OCI-LY7 (cell line): ENCODE measurements at regions not wholly inside any gene's neighbourhood (a gene's known extent, or its start where the extent isn't known, plus 50 kb on each side); places are given as distances from the start of the nearest gene placed in this dataset.
"Not testable (repeated sequence)": the region's sequence is repeated elsewhere in the genome, so short reads cannot be mapped to it uniquely, and the experiment has no call there.

ENCODE experiments used
- BruUV-seq: library from RNA; stranded (reverse); fragments of 400-500 nt; replicated peaks from 2 replicates; lab custom pipeline; 2021; lab: Mats Ljungman, UMichigan
- CTCF ChIA-PET: fragments of 300-600 bp; sonication (Branson Sonifier 250); formaldehyde crosslinking; loops from one replicate; lab custom pipeline; 2022; ENCODE audit warnings: antibody characterized with exemption; ENCODE audit not compliant: unreplicated experiment; lab: Charles Lee
- POLR2A ChIA-PET: fragments of 300-600 bp; sonication (Branson Sonifier 250); formaldehyde crosslinking; loops from one replicate; lab custom pipeline; 2022; ENCODE audit warnings: antibody characterized with exemption; lab: Charles Lee
- DNase-seq: peaks from one replicate; pipeline ENCODE4 v3.0.0-alpha.2; 2015; ENCODE audit warnings: low spot score
- H2AFZ ChIP-seq: fragments of 200-600 bp; sonication (generic), shearing (Covaris generic); 2 replicates; pipeline ENCODE4 v1.6.1; 2014; ENCODE audit warnings: mild to moderate bottlenecking, antibody characterized with exemption, low read length, moderate library complexity
- H3K27ac ChIP-seq: fragments of 200-600 bp; sonication (generic); 2 replicates; pipeline ENCODE4 v1.5.1; 2014; ENCODE audit warnings: mixed run types, low read depth, mild to moderate bottlenecking, moderate library complexity, low read length, inconsistent platforms; ENCODE audit not compliant: poor library complexity, severe bottlenecking
- H3K36me3 ChIP-seq: fragments of 200-600 bp; sonication (generic); 2 replicates; pipeline ENCODE4 v1.6.1; 2014; ENCODE audit warnings: mild to moderate bottlenecking, antibody characterized with exemption, low read length, moderate library complexity, mixed read lengths; ENCODE audit not compliant: insufficient read depth
- H3K4me1 ChIP-seq: fragments of 200-600 bp; sonication (generic); 2 replicates; pipeline ENCODE4 v1.5.1; 2014; ENCODE audit warnings: mild to moderate bottlenecking, low read length; ENCODE audit not compliant: insufficient read depth, poor library complexity, severe bottlenecking
- H3K4me2 ChIP-seq: fragments of 200-600 bp; sonication (generic); 2 replicates; pipeline ENCODE4 v1.6.1; 2014; ENCODE audit warnings: mild to moderate bottlenecking, low read length
- H3K4me3 ChIP-seq: fragments of 200-600 bp; sonication (generic); 2 replicates; pipeline ENCODE4 v1.5.1; 2014; ENCODE audit warnings: mild to moderate bottlenecking, low read depth, low read length; ENCODE audit not compliant: poor library complexity, severe bottlenecking
- H3K79me2 ChIP-seq: fragments of 200-600 bp; sonication (generic); 2 replicates; pipeline ENCODE4 v1.6.1; 2016; ENCODE audit warnings: low read depth, mild to moderate bottlenecking, low read length, moderate library complexity, mixed read lengths; ENCODE audit not compliant: insufficient read depth
- H3K9me2 ChIP-seq: fragments of 200-600 bp; sonication (generic); 2 replicates; pipeline ENCODE4 v1.6.1; 2016; ENCODE audit warnings: mild to moderate bottlenecking, low read length, mixed read lengths; ENCODE audit not compliant: insufficient read depth
- H3K9me3 ChIP-seq: fragments of 200-600 bp; sonication (generic); 2 replicates; pipeline ENCODE4 v1.6.1; 2014; ENCODE audit warnings: mild to moderate bottlenecking, mixed run types, low read length, mixed read lengths
- H4K20me1 ChIP-seq: fragments of 200-600 bp; sonication (generic); 2 replicates; pipeline ENCODE4 v1.6.1; 2014; ENCODE audit warnings: mild to moderate bottlenecking, antibody characterized with exemption, low read length, moderate library complexity, mixed read lengths; ENCODE audit not compliant: insufficient read depth
- CTCF ChIP-seq: fragments of 200-600 bp; sonication (generic); conservative IDR thresholded peaks from 2 replicates; pipeline ENCODE4 v1.5.1; 2014; ENCODE audit warnings: mild to moderate bottlenecking, antibody characterized with exemption, low read length, moderate library complexity, mixed read lengths
- EZH2phosphoT487 ChIP-seq: fragments of 200-600 bp; sonication (generic); IDR thresholded peaks from 2 replicates; pipeline ENCODE4 v1.6.1; 2018; ENCODE audit warnings: low read depth, borderline replicate concordance, mild to moderate bottlenecking, mixed run types, antibody characterized with exemption, low read length, moderate library complexity, mixed read lengths
- intact Hi-C: fragments of 100-400 bp; cut with micrococcal nuclease; formaldehyde crosslinking; loops from one replicate; pipeline ENCODE4 v1.10.0; 2022; ENCODE audit not compliant: unreplicated experiment

DNA sequence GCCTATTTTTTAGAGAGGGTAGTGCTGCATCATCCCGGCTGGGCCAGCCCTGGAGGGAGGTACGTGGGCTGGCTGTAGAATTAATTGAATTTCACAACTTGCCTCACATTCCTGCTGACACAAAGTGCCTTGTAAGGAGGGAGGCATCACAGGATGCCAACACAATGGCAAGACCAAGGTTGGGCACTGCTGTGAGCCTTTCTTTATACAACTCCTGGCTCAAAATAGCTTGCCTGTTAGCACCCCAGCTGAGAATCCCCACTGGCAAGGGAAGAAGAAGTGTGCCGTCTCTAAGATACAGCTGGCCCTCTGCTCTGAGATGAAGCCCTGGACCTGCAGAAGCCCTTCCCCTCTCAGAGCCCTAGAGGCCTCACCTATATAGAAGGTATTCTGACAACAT lies 873.9 kb downstream of the GRID1 start:
- Histone ChIP-seq H3K4me1 (no peaks in the 10 kb centered on the region), H3K79me2 (no peaks in the 10 kb centered on the region), H4K20me1 (no peaks in the 10 kb centered on the region), H3K4me2 (no peak overlapping the region), H3K9me2 (no peaks in the 10 kb centered on the region), H3K27ac (no peak overlapping the region), H2AFZ (no peak overlapping the region), H3K9me3 (no peaks in the 10 kb centered on the region), H3K36me3 (no peaks in the 10 kb centered on the region), H3K4me3 (no peak overlapping the region)
- intact Hi-C loops = no loop called here
- DNase-seq = no peak
- BruUV-seq = no TSS peak
- CTCF ChIA-PET = no interaction called here
- TF ChIP-seq EZH2phosphoT487 (no peak), CTCF (no peak)
- POLR2A ChIA-PET = interaction anchor here (0.6 kb wide), 1 partner anchor 265 kb away, joined by 4 read pairs; no protein-coding TSS in a partner anchor

DNA sequence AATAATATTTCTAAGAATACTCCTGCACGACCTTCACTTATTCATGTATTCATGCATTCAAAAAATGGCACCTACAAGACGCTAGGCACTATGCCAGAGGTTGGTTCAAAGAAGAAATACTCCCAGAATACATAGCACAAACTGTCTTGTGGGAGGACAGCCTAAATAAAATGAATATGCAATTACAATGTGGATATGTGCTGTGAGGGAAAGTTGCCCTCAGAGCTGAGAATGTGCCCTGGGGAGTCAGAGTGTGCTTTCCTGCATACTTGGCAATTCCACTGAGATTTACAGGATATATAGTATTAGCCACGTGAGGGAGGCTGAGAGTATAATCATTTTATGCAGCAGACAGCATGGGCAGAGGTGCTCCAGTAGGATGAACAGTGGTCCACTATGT lies 872.9 kb downstream of the GRID1 start:
- Histone ChIP-seq H2AFZ (no peak overlapping the region), H3K36me3 (no peaks in the 10 kb centered on the region), H3K4me1 (no peaks in the 10 kb centered on the region), H4K20me1 (no peaks in the 10 kb centered on the region), H3K9me2 (no peaks in the 10 kb centered on the region), H3K4me3 (no peak overlapping the region), H3K9me3 (no peaks in the 10 kb centered on the region), H3K27ac (no peak overlapping the region), H3K4me2 (no peak overlapping the region), H3K79me2 (no peaks in the 10 kb centered on the region)
- ChIA-PET CTCF (no interaction called here), POLR2A (no interaction called here)
- no TSS peak for BruUV-seq
- no peak for TF ChIP-seq CTCF
- no peak for TF ChIP-seq EZH2phosphoT487
- intact Hi-C loops = no loop called here
- DNase-seq = no peak

GRCh38 chr10:85504641-85505040 lies 862.0 kb downstream of the GRID1 start:
- H3K27ac ChIP-seq, H3K9me3 ChIP-seq, H3K79me2 ChIP-seq, intact Hi-C loops, H3K4me3 ChIP-seq, DNase-seq, POLR2A ChIA-PET, BruUV-seq, H3K9me2 ChIP-seq, CTCF ChIA-PET, H3K4me2 ChIP-seq, H2AFZ ChIP-seq, H3K4me1 ChIP-seq, H3K36me3 ChIP-seq, H4K20me1 ChIP-seq: not testable (repeated sequence)
